HG02623 (cell line): ENCODE measurements at regions not wholly inside any gene's neighbourhood (a gene's known extent, or its start where the extent isn't known, plus 50 kb on each side); places are given as distances from the start of the nearest gene placed in this dataset.

Experiments
- ATAC-seq: cut with Tn5 transposase; IDR thresholded peaks from one replicate; pipeline ENCODE4 v1.9.1; 2021; ENCODE audit warnings: moderate library complexity; ENCODE audit not compliant: unreplicated experiment

- no peak for ATAC-seq
These were observed 61.4 kb downstream of the ZXDA start for GRCh38 chrX:57848857-57849256.

- ATAC-seq: no peak
These were observed 87.4 kb downstream of the ZXDA start for GRCh38 chrX:57822818-57823217.

- no peak for ATAC-seq
These were observed 87.9 kb downstream of the ZXDA start for GRCh38 chrX:57822398-57822797.

- peak; percentile 74 for ATAC-seq
These were observed 88.4 kb downstream of the ZXDA start for GRCh38 chrX:57821703-57822387.

- ATAC-seq: no peak
These were observed 93.0 kb downstream of the ZXDA start for GRCh38 chrX:57817302-57817701.

- no peak for ATAC-seq
These were observed 92.6 kb upstream of the NLRP2B start for GRCh38 chrX:57772637-57773036.

GRCh38 chrX:57771689-57772088 lies 91.6 kb upstream of the NLRP2B start:
- ATAC-seq: no peak

- ATAC-seq: no peak
These were observed 72.8 kb upstream of the NLRP2B start for GRCh38 chrX:57752866-57753265.

- ATAC-seq: no peak
These were observed 61.0 kb upstream of the NLRP2B start for GRCh38 chrX:57741107-57741506.

- ATAC-seq: no peak
These were observed 57.8 kb upstream of the NLRP2B start for GRCh38 chrX:57737881-57738280.
